ENCODE measurements at regions not wholly inside any gene's neighbourhood (a gene's known extent, or its start where the extent isn't known, plus 50 kb on each side); places are given as distances from the start of the nearest gene placed in this dataset.

GRCh38 chr5:155252025-155252424 lies 238.5 kb downstream of the KIF4B start:
- no peak overlapping the region for H3K27ac ChIP-seq
- no peak for TF ChIP-seq CTCF (conservative IDR thresholded peaks at IDR 0.05)

- no peak for TF ChIP-seq CTCF (conservative IDR thresholded peaks at IDR 0.05)
These were observed 239.2 kb downstream of the KIF4B start for GRCh38 chr5:155252717-155253116.

GRCh38 chr5:155254399-155254798 lies 240.8 kb downstream of the KIF4B start:
- TF ChIP-seq CTCF (conservative IDR thresholded peaks at IDR 0.05): no peak
- no peak overlapping the region for H3K27ac ChIP-seq

More at GRCh38 chr5:155252717-155253116, 239.2 kb downstream of the KIF4B start:
- H3K27ac ChIP-seq: no peak overlapping the region

GRCh38 chr5:155258161-155258560 lies 244.6 kb downstream of the KIF4B start:
- H3K27ac ChIP-seq: no peak overlapping the region
- no peak for TF ChIP-seq CTCF (conservative IDR thresholded peaks at IDR 0.05)

GRCh38 chr5:155259648-155260047 lies 246.1 kb downstream of the KIF4B start:
- H3K27ac ChIP-seq: no peak overlapping the region
- no peak for TF ChIP-seq CTCF (conservative IDR thresholded peaks at IDR 0.05)

- peak; percentile 54 for TF ChIP-seq CTCF (conservative IDR thresholded peaks at IDR 0.05)
- no peak overlapping the region for H3K27ac ChIP-seq
These were observed 247.2 kb downstream of the KIF4B start for GRCh38 chr5:155260798-155261197.

GRCh38 chr5:155263381-155263780 lies 249.8 kb downstream of the KIF4B start:
- no peak overlapping the region for H3K27ac ChIP-seq
- TF ChIP-seq CTCF (conservative IDR thresholded peaks at IDR 0.05): no peak

GRCh38 chr5:155264809-155265208 lies 251.3 kb downstream of the KIF4B start:
- H3K27ac ChIP-seq: no peak overlapping the region
- no peak for TF ChIP-seq CTCF (conservative IDR thresholded peaks at IDR 0.05)
